HG03342 (cell line): ENCODE measurements at regions not wholly inside any gene's neighbourhood (a gene's known extent, or its start where the extent isn't known, plus 50 kb on each side); places are given as distances from the start of the nearest gene placed in this dataset.

Source experiments
- ATAC-seq: cut with Tn5 transposase; IDR thresholded peaks from one replicate; pipeline ENCODE4 v1.9.1; 2021; ENCODE audit warnings: mild to moderate bottlenecking, moderate library complexity; ENCODE audit not compliant: unreplicated experiment

DNA sequence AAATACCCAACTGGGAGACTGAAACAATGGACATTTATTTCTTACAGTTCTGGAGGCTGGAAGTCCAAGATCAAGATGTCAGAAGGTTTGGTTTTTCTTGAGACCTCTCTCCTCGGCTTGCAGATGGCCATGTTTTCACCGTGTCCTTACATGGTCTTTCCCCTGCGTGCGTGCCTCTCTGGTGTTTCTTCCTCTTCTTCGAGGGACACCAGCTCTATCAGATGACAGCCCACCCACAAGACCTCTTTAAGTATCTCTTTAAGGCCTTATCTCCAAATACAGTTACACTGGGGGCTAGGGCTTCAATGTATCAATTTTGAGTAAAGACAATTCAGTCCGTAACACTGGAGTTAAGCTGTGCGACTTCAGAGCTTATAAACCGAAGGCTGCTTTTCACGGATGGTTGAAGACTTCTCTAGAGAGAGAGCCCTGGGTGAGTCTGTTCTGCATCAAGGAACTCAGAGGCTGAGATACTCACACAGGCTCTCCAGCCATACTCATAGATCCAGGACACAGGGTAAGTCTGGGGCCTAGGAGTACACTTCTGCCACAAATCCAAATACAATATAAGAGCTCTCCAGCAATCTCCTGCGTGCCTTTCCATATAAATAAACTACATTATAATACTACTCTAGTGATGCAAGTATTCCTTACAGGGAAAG, 339.9 kb upstream of the PKDCC start:
- ATAC-seq: no peak

DNA sequence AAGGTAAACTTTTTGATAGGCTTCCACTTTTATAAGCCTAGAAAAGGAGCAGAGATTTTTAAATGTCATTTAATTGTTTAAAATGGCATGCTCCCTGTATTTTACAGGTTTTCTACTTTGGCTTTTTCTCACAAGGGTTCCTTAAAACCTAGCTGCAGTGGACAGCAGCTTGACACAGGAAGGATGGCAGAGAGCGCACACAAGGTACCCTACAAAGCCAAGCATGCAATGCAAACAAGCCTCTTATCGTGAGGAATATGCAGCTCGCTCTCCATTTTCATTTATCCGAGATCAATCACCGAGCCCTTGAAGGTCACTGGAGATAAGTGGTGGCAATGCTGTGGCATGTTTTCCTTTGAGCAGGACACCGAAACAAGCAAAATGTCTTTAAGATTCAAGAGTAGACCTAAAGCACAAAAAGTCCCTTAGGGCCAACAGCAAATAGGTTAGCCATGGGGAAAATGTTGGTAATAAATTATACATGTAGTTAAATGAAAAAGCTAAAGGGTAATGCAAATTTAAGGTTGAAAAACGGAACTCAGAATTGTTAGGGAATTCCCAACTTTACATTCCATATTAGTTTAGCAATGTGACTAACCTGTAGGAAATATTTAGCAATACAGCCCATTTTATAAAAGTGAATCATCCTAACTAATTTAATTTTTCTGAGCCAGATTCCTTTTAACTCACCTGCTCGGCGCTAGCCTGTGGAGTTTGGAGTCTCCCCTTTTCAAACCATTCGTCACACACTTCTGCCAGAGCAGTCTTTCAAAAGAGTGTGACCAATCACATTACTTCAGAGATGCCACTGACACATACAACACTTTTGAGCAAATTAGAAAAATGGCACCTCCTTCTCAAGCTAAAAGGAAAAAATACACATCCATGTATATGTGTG, 337.9 kb upstream of the PKDCC start:
- no peak for ATAC-seq

GRCh38 chr2:41710944-41711343, 336.9 kb upstream of the PKDCC start:
- no peak for ATAC-seq

DNA sequence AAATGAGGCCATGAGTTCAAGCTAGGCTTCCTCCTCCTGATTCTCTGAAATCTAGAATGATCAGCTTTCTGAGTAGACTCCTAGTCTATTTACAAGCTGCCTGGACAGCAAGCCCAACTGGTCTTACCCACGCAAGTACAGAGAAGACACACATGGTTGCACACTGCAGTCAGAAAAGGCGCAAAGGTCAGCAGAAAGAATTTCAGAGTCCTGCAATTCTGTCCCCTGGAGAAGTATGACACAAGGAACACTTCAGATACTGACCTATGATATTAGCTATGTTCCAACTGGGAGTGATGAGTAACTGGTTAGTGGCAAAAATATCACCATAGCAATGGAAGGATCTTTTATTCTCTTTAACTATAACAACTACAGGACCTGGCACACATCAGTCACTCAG, 336.1 kb upstream of the PKDCC start:
- no peak for ATAC-seq

DNA sequence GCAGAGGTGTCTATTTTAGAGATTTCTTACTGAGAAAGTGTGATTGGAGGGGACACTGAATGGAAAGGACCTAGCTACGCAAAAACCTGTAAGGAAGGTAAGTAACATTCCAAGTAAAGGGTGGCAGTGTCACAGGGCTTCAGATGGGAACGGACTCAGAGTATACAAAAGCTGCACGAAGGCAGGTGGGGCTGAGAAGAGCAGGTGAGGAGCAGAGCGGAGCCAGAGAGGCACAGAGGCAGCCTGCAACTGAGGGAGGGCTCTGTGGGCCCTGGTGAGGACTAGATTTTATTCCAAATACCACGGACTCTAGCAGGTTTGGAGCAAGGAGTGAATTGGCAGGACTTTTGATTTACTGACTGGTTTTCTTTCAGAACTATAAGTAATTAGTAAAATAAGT, 331.3 kb upstream of the PKDCC start:
- no peak for ATAC-seq

- ATAC-seq: no peak
Measured at GRCh38 chr2:41717839-41718238, 330.0 kb upstream of the PKDCC start.

DNA sequence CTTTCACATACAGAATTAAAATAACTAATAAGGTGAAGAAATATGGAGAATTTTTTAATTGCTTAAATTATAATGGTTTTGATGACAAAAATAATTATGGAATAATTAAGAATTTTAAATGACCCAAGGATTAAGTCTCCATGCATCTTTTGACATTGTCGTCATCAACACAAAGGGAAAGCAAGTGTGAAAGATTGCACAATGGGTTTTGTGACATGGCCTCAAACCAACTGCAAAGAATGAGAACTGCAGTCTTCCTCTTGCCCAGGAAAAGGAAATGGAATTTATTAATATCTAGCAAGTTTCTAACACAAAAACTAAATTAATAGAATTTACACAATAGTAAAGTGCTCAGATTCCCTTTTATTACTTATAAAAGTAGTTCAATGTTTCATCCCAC, 329.1 kb upstream of the PKDCC start:
- no peak for ATAC-seq

DNA sequence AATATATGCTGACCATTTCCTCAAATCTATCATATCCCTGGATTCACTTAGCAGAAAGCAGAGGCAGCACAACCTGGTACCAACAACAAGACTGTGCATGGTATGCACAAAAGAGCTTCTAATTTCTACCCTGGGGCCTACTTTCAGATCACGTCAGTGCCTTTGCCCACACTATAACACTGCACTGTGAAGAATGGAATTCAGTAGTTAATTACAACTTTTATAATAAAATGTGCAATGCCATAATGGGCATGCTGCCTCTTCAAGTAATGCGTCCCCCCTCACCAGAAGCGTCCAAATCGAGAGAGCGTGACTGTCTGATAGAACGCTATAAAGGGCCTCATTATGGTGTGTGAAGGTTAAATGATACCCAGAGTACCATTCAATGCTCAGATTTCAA, 328.1 kb upstream of the PKDCC start:
- no peak for ATAC-seq

GRCh38 chr2:41720331-41721251, 327.2 kb upstream of the PKDCC start:
- ATAC-seq: peak; percentile 57

- ATAC-seq: no peak
Measured at GRCh38 chr2:41722668-41723369, 325.0 kb upstream of the PKDCC start.

GRCh38 chr2:41723526-41723925, 324.3 kb upstream of the PKDCC start:
- ATAC-seq: no peak

DNA sequence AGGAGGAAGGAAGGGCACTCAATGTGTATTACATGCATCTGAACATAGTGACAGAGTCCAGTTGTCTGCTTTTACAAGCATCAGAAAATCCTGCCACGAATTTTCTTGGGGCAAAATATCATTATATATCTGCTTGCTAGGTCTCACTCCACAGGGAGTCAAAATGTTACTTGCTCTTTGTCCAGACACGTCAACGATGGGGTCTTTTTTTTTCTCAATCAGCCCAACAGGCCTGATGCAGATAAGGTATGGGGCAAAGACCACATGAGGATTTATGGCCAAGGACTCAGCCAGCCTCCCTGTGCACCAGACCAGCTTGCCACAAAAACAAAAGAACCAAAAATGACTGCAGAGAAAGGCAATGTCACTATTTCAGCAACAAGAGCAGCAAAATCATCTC, 323.4 kb upstream of the PKDCC start:
- ATAC-seq: no peak

DNA sequence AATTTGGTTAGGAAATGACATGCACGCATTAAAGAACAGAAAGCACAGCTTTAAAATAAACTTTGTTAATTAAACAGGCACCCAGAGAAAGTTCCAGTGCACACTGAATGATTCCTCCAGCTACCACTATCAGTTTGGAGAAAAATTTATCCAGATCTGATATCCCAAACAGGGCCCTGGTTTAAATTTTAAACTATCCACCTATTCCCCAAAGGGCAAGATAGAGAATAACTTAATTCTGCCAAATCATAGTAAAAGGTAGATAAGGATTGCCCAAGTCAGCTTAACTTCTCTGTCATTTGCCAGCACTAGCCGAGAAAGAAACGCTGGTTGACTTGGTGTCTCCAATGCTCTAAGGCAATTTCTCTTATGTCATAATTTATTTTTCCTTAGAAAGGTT, 321.9 kb upstream of the PKDCC start:
- no peak for ATAC-seq

DNA sequence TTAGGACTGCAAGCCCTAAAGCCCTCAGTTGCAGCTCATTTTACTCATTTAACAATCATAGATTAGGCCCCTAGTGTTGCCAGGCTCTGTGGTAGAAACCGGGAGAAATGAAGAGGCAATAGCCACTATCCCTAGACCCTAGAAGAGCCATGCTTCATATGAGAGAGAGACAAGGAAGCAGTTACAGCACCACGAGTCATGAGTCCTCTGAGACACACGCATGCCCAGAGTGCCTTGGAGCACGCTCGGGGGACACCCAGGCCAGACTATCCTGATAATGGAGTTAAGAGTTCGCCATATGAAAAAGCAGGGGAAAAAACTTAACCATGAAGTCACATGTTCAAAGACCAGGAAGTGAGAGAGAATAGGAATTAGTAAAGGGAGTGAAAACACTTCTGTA, 321.5 kb upstream of the PKDCC start:
- no peak for ATAC-seq

- no peak for ATAC-seq
Measured at GRCh38 chr2:41727152-41727551, 320.7 kb upstream of the PKDCC start.

DNA sequence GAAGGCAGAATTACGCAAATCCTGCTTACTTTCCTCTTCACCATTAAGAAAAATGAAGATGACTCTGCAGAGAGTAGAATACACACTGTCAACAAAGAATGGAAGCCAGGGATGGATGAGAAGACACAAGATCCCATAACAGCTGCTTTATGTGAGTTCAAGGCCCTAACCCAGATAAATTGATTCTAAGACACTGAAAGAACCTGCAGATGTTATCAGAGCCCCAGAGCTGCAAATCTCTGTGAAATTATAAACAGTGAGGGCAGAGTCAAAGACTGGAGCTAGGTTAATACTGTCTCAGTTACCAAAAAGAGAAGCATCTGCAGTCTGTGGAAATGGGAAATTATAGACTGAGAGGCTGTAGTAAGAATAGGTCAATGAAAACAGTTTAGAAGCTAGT, 320.1 kb upstream of the PKDCC start:
- ATAC-seq: no peak

- no peak for ATAC-seq
Measured at GRCh38 chr2:41728788-41729338, 319.0 kb upstream of the PKDCC start.

- no peak for ATAC-seq
Measured at GRCh38 chr2:41729800-41730364, 317.9 kb upstream of the PKDCC start.

GRCh38 chr2:41735006-41735405, 312.8 kb upstream of the PKDCC start:
- ATAC-seq: no peak

DNA sequence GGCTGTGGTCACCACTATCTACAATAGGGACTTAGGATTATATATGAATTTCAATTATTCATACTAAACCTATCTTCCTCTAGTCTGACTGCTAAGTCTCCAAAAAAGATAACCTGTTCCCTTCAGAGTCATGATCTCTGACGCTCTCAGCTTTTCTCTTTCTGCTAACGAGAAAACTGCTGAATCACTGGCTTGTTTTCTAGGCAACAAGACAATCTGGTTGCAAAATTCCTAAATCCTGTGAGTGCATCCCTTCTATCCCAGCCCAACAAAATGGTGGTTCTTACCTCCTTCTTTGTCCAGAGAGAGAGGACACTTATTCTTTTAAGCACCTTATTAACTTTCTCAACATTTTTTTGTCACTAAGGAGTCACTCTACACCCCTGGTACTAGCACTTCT, 312.3 kb upstream of the PKDCC start:
- no peak for ATAC-seq
